ENCODE measurements at regions not wholly inside any gene's neighbourhood (a gene's known extent, or its start where the extent isn't known, plus 50 kb on each side); places are given as distances from the start of the nearest gene placed in this dataset.

GRCh38 chr6:223763-224162, 68.5 kb upstream of the DUSP22 start:
- Histone ChIP-seq H3K4me3 (ENCODE audit: low read length) (no peak overlapping the region), H3K27me3 (ENCODE audit: insufficient read depth, low read length) (no peaks in the 10 kb centered on the region), H3K9me3 (ENCODE audit: low read depth, low read length) (no peaks in the 10 kb centered on the region), H3K4me1 (ENCODE audit: insufficient read depth, low read length) (peaks cover 47% of the 10 kb centered on the region)

GRCh38 chr6:224350-224749, 67.9 kb upstream of the DUSP22 start:
- peaks cover 41% of the 10 kb centered on the region for H3K4me1 ChIP-seq (ENCODE audit: insufficient read depth, low read length)
- H3K27me3 ChIP-seq (ENCODE audit: insufficient read depth, low read length) = no peaks in the 10 kb centered on the region
- H3K9me3 ChIP-seq (ENCODE audit: low read depth, low read length) = no peaks in the 10 kb centered on the region
- no peak overlapping the region for H3K4me3 ChIP-seq (ENCODE audit: low read length)

- H3K4me3 ChIP-seq (ENCODE audit: low read length) = no peak overlapping the region
- no peaks in the 10 kb centered on the region for H3K9me3 ChIP-seq (ENCODE audit: low read depth, low read length)
- peaks cover 34% of the 10 kb centered on the region for H3K4me1 ChIP-seq (ENCODE audit: insufficient read depth, low read length)
- H3K27me3 ChIP-seq (ENCODE audit: insufficient read depth, low read length) = no peaks in the 10 kb centered on the region
Observed at GRCh38 chr6:225121-225721, 67.1 kb upstream of the DUSP22 start.

- H3K27me3 ChIP-seq (ENCODE audit: insufficient read depth, low read length) = no peaks in the 10 kb centered on the region
- H3K4me1 ChIP-seq (ENCODE audit: insufficient read depth, low read length) = peaks cover 27% of the 10 kb centered on the region
- no peak overlapping the region for H3K4me3 ChIP-seq (ENCODE audit: low read length)
- H3K9me3 ChIP-seq (ENCODE audit: low read depth, low read length) = no peaks in the 10 kb centered on the region
Observed at GRCh38 chr6:225907-226306, 66.4 kb upstream of the DUSP22 start.

- no peak overlapping the region for H3K4me3 ChIP-seq (ENCODE audit: low read length)
- H3K9me3 ChIP-seq (ENCODE audit: low read depth, low read length) = no peaks in the 10 kb centered on the region
- H3K27me3 ChIP-seq (ENCODE audit: insufficient read depth, low read length) = no peaks in the 10 kb centered on the region
- peaks cover 20% of the 10 kb centered on the region for H3K4me1 ChIP-seq (ENCODE audit: insufficient read depth, low read length)
Observed at GRCh38 chr6:226516-227073, 65.7 kb upstream of the DUSP22 start.

- no peaks in the 10 kb centered on the region for H3K27me3 ChIP-seq (ENCODE audit: insufficient read depth, low read length)
- H3K4me3 ChIP-seq (ENCODE audit: low read length) = no peak overlapping the region
- peaks cover 16% of the 10 kb centered on the region for H3K4me1 ChIP-seq (ENCODE audit: insufficient read depth, low read length)
- no peaks in the 10 kb centered on the region for H3K9me3 ChIP-seq (ENCODE audit: low read depth, low read length)
Observed at GRCh38 chr6:227074-227782, 65.1 kb upstream of the DUSP22 start.

- Histone ChIP-seq H3K4me3 (ENCODE audit: low read length) (no peak overlapping the region), H3K27me3 (ENCODE audit: insufficient read depth, low read length) (no peaks in the 10 kb centered on the region), H3K4me1 (ENCODE audit: insufficient read depth, low read length) (peaks cover 16% of the 10 kb centered on the region), H3K9me3 (ENCODE audit: low read depth, low read length) (no peaks in the 10 kb centered on the region)
Observed at GRCh38 chr6:227812-228338, 64.4 kb upstream of the DUSP22 start.

GRCh38 chr6:228881-229651, 63.2 kb upstream of the DUSP22 start:
- peaks cover 16% of the 10 kb centered on the region for H3K4me1 ChIP-seq (ENCODE audit: insufficient read depth, low read length)
- H3K4me3 ChIP-seq (ENCODE audit: low read length) = no peak overlapping the region
- no peaks in the 10 kb centered on the region for H3K27me3 ChIP-seq (ENCODE audit: insufficient read depth, low read length)
- H3K9me3 ChIP-seq (ENCODE audit: low read depth, low read length) = no peaks in the 10 kb centered on the region

GRCh38 chr6:231779-232178, 60.5 kb upstream of the DUSP22 start:
- Histone ChIP-seq H3K4me3 (ENCODE audit: low read length) (no peak overlapping the region), H3K9me3 (ENCODE audit: low read depth, low read length) (no peaks in the 10 kb centered on the region)

GRCh38 chr6:232982-233640, 59.2 kb upstream of the DUSP22 start:
- Histone ChIP-seq H3K4me3 (ENCODE audit: low read length) (no peak overlapping the region), H3K4me1 (ENCODE audit: insufficient read depth, low read length) (peaks cover 23% of the 10 kb centered on the region), H3K9me3 (ENCODE audit: low read depth, low read length) (no peaks in the 10 kb centered on the region), H3K27me3 (ENCODE audit: insufficient read depth, low read length) (no peaks in the 10 kb centered on the region)

More at GRCh38 chr6:231779-232178, 60.5 kb upstream of the DUSP22 start:
- no peaks in the 10 kb centered on the region for H3K27me3 ChIP-seq (ENCODE audit: insufficient read depth, low read length)
- H3K4me1 ChIP-seq (ENCODE audit: insufficient read depth, low read length) = peaks cover 22% of the 10 kb centered on the region

GRCh38 chr6:234706-235372, 57.4 kb upstream of the DUSP22 start:
- Histone ChIP-seq H3K4me1 (ENCODE audit: insufficient read depth, low read length) (peaks cover 23% of the 10 kb centered on the region), H3K9me3 (ENCODE audit: low read depth, low read length) (no peaks in the 10 kb centered on the region), H3K27me3 (ENCODE audit: insufficient read depth, low read length) (no peaks in the 10 kb centered on the region), H3K4me3 (ENCODE audit: low read length) (no peak overlapping the region)

GRCh38 chr6:235763-236360, 56.4 kb upstream of the DUSP22 start:
- H3K9me3 ChIP-seq (ENCODE audit: low read depth, low read length) = no peaks in the 10 kb centered on the region
- H3K27me3 ChIP-seq (ENCODE audit: insufficient read depth, low read length) = no peaks in the 10 kb centered on the region
- peaks cover 23% of the 10 kb centered on the region for H3K4me1 ChIP-seq (ENCODE audit: insufficient read depth, low read length)
- no peak overlapping the region for H3K4me3 ChIP-seq (ENCODE audit: low read length)

- H3K27me3 ChIP-seq (ENCODE audit: insufficient read depth, low read length) = no peaks in the 10 kb centered on the region
Observed at GRCh38 chr6:236519-236918, 55.8 kb upstream of the DUSP22 start.

GRCh38 chr6:240151-240550, 52.1 kb upstream of the DUSP22 start:
- Histone ChIP-seq H3K27me3 (ENCODE audit: insufficient read depth, low read length) (no peaks in the 10 kb centered on the region), H3K9me3 (ENCODE audit: low read depth, low read length) (no peaks in the 10 kb centered on the region), H3K4me1 (ENCODE audit: insufficient read depth, low read length) (peaks cover 17% of the 10 kb centered on the region), H3K4me3 (ENCODE audit: low read length) (no peak overlapping the region)

More at GRCh38 chr6:236519-236918, 55.8 kb upstream of the DUSP22 start:
- H3K4me3 ChIP-seq (ENCODE audit: low read length) = no peak overlapping the region
- no peaks in the 10 kb centered on the region for H3K9me3 ChIP-seq (ENCODE audit: low read depth, low read length)
- H3K4me1 ChIP-seq (ENCODE audit: insufficient read depth, low read length) = peaks cover 23% of the 10 kb centered on the region

Measured in mononuclear cell (primary cell).